HEK293 (cell line): ENCODE measurements at regions not wholly inside any gene's neighbourhood (a gene's known extent, or its start where the extent isn't known, plus 50 kb on each side); places are given as distances from the start of the nearest gene placed in this dataset.

Experiments
- CTCF ChIP-seq: fragments of 450-650 bp; formaldehyde crosslinking; IDR thresholded peaks from 2 replicates; pipeline ENCODE4 v1.5.1; 2016; ENCODE audit warnings: missing biosample characterization, missing genetic modification characterization
- GLIS1 ChIP-seq: fragments of 450-650 bp; formaldehyde crosslinking; IDR thresholded peaks from 2 replicates; pipeline ENCODE4 v1.5.1; 2016; ENCODE audit warnings: missing biosample characterization, missing genetic modification characterization
- PRDM1 ChIP-seq: fragments of 450-650 bp; formaldehyde crosslinking; IDR thresholded peaks from 2 replicates; pipeline ENCODE4; 2016; ENCODE audit warnings: missing biosample characterization, missing genetic modification characterization
- SP2 ChIP-seq: fragments of 450-650 bp; formaldehyde crosslinking; IDR thresholded peaks from 2 replicates; pipeline ENCODE4 v1.5.1; 2016; ENCODE audit warnings: missing biosample characterization, missing genetic modification characterization
- YY1 ChIP-seq: fragments of 450-650 bp; formaldehyde crosslinking; IDR thresholded peaks from 2 replicates; pipeline ENCODE4 v1.5.1; 2018; ENCODE audit warnings: missing biosample characterization, missing genetic modification characterization
- ZNF121 ChIP-seq: fragments of 450-650 bp; formaldehyde crosslinking; IDR thresholded peaks from 2 replicates; pipeline ENCODE4 v1.5.1; 2016; ENCODE audit warnings: missing biosample characterization, missing genetic modification characterization
- ZNF18 ChIP-seq: fragments of 450-650 bp; formaldehyde crosslinking; IDR thresholded peaks from 2 replicates; pipeline ENCODE4 v1.5.1; 2016; ENCODE audit warnings: missing biosample characterization, missing genetic modification characterization
- ZNF596 ChIP-seq: fragments of 450-650 bp; IDR thresholded peaks from 2 replicates; pipeline ENCODE4 v1.5.0; 2018; ENCODE audit warnings: missing biosample characterization, mild to moderate bottlenecking, missing genetic modification characterization, moderate library complexity
- ZNF639 ChIP-seq: fragments of 450-650 bp; formaldehyde crosslinking; IDR thresholded peaks from 2 replicates; pipeline ENCODE4 v1.5.1; 2016; ENCODE audit warnings: missing biosample characterization, missing genetic modification characterization
- ZNF707 ChIP-seq: fragments of 450-650 bp; formaldehyde crosslinking; IDR thresholded peaks from 2 replicates; pipeline ENCODE4 v1.5.1; 2016; ENCODE audit warnings: missing biosample characterization, missing genetic modification characterization
- ZNF785 ChIP-seq: fragments of 450-650 bp; formaldehyde crosslinking; IDR thresholded peaks from 2 replicates; pipeline ENCODE4 v1.5.1; 2016; ENCODE audit warnings: missing biosample characterization, missing genetic modification characterization
- ZSCAN23 ChIP-seq: fragments of 450-650 bp; formaldehyde crosslinking; IDR thresholded peaks from 2 replicates; pipeline ENCODE4 v1.5.1; 2016; ENCODE audit warnings: missing biosample characterization, missing genetic modification characterization

GRCh38 chr15:25565470-25566264 lies 126.8 kb upstream of the UBE3A start:
- TF ChIP-seq ZNF18 (tag by site-specific recombination) (no peak), ZNF785 (tag by site-specific recombination) (no peak), YY1 (tag by site-specific recombination) (no peak), ZNF596 (tag by site-specific recombination) (no peak), CTCF (tag by site-specific recombination) (no peak), ZNF639 (tag by site-specific recombination) (no peak), ZNF707 (tag by site-specific recombination) (no peak), GLIS1 (tag by site-specific recombination) (no peak), ZSCAN23 (tag by site-specific recombination) (no peak), PRDM1 (tag by site-specific recombination) (no peak), ZNF121 (tag by site-specific recombination) (no peak), SP2 (tag by site-specific recombination) (no peak)
